ENCODE measurements at regions not wholly inside any gene's neighbourhood (a gene's known extent, or its start where the extent isn't known, plus 50 kb on each side); places are given as distances from the start of the nearest gene placed in this dataset.

DNA sequence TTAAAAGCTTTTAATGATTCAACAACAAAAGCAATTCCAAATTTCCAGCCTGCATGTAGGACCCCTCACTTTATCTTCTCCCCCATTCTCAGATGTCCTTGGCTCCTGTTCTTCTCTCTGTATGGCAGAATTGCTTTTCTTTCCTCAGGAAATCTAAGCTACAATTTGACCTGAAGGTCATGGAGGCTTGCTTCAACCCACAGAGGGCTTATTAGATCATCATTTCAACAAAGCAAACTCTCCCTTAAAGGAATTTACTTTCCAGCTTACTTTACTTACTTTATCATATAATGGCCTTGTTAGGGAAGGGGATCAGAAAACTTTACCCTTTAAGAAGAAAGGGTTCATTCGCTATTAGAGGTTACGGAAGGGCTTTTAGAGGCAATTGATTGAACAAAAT lies 211.5 kb downstream of the RAD51AP2 start:
- no peak for DNase-seq (ENCODE audit: low spot score in 2 of 2, unreplicated experiment in 2 of 2)
- Mint-ChIP-seq H3K4me3 (no peak overlapping the region), H3K9me3 (no peaks in the 10 kb centered on the region), H3K36me3 (no peaks in the 10 kb centered on the region), H3K27me3 (ENCODE audit: low read depth) (no peaks in the 10 kb centered on the region), H3K27ac (no peak overlapping the region), H3K4me1 (peaks cover 4% of the 10 kb centered on the region)
- TF ChIP-seq, protein P1, sequence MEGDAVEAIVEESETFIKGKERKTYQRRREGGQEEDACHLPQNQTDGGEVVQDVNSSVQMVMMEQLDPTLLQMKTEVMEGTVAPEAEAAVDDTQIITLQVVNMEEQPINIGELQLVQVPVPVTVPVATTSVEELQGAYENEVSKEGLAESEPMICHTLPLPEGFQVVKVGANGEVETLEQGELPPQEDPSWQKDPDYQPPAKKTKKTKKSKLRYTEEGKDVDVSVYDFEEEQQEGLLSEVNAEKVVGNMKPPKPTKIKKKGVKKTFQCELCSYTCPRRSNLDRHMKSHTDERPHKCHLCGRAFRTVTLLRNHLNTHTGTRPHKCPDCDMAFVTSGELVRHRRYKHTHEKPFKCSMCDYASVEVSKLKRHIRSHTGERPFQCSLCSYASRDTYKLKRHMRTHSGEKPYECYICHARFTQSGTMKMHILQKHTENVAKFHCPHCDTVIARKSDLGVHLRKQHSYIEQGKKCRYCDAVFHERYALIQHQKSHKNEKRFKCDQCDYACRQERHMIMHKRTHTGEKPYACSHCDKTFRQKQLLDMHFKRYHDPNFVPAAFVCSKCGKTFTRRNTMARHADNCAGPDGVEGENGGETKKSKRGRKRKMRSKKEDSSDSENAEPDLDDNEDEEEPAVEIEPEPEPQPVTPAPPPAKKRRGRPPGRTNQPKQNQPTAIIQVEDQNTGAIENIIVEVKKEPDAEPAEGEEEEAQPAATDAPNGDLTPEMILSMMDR (IDR thresholded peaks at IDR 0.05; ENCODE audit: unreplicated experiment), result no peak

- no peak overlapping the region for H3K27ac Mint-ChIP-seq
Measured at GRCh38 chr2:17306219-17306618, 212.0 kb downstream of the RAD51AP2 start.

DNA sequence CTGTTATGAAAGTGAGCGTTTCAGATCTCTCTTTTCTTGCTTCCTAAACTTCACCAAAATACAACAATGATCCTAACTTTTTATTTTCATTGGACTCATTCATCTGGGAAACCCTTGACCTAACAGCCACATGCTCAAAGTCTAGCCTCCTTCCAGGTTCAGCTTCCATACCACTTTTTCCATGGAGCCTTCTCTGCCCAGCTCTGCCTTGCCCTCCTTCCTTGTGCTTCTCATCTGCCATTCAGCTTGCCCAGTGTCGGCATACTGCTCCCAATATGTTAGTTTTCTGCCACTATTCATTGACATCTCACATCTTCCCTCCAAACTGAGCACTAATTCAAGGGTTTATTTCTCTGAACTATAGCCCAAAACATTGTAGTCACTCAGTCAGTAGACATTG lies 214.7 kb downstream of the RAD51AP2 start:
- peaks cover 2% of the 10 kb centered on the region for H3K4me1 Mint-ChIP-seq
- H3K27ac Mint-ChIP-seq, result no peak overlapping the region
- no peak for DNase-seq (ENCODE audit: low spot score in 2 of 2, unreplicated experiment in 2 of 2)
- TF ChIP-seq, protein P1 (IDR thresholded peaks at IDR 0.05; ENCODE audit: unreplicated experiment), result no peak
- peaks cover 5% of the 10 kb centered on the region for H3K27me3 Mint-ChIP-seq (ENCODE audit: low read depth)
- no peak overlapping the region for H3K4me3 Mint-ChIP-seq
- no peaks in the 10 kb centered on the region for H3K36me3 Mint-ChIP-seq
- H3K9me3 Mint-ChIP-seq, result peaks cover 5% of the 10 kb centered on the region

More at GRCh38 chr2:17306219-17306618, 212.0 kb downstream of the RAD51AP2 start:
- H3K27me3 Mint-ChIP-seq (ENCODE audit: low read depth), result peaks cover 3% of the 10 kb centered on the region
- no peak overlapping the region for H3K4me3 Mint-ChIP-seq
- H3K4me1 Mint-ChIP-seq, result peaks cover 4% of the 10 kb centered on the region
- TF ChIP-seq, protein P1 (IDR thresholded peaks at IDR 0.05; ENCODE audit: unreplicated experiment), result no peak
- no peaks in the 10 kb centered on the region for H3K36me3 Mint-ChIP-seq
- no peak for DNase-seq (ENCODE audit: low spot score in 2 of 2, unreplicated experiment in 2 of 2)
- peaks cover 3% of the 10 kb centered on the region for H3K9me3 Mint-ChIP-seq

GRCh38 chr2:17303054-17303453 lies 215.2 kb downstream of the RAD51AP2 start:
- no peak for DNase-seq (ENCODE audit: low spot score in 2 of 2, unreplicated experiment in 2 of 2)
- no peak overlapping the region for H3K4me3 Mint-ChIP-seq
- H3K27me3 Mint-ChIP-seq (ENCODE audit: low read depth), result peaks cover 5% of the 10 kb centered on the region
- peaks cover 2% of the 10 kb centered on the region for H3K4me1 Mint-ChIP-seq
- H3K36me3 Mint-ChIP-seq, result no peaks in the 10 kb centered on the region
- TF ChIP-seq, protein P1 (IDR thresholded peaks at IDR 0.05; ENCODE audit: unreplicated experiment), result no peak
- peaks cover 5% of the 10 kb centered on the region for H3K9me3 Mint-ChIP-seq
- H3K27ac Mint-ChIP-seq, result no peak overlapping the region

- peaks cover 5% of the 10 kb centered on the region for H3K9me3 Mint-ChIP-seq
- H3K27me3 Mint-ChIP-seq (ENCODE audit: low read depth), result peaks cover 5% of the 10 kb centered on the region
- no peaks in the 10 kb centered on the region for H3K36me3 Mint-ChIP-seq
- no peak overlapping the region for H3K4me3 Mint-ChIP-seq
- H3K27ac Mint-ChIP-seq, result no peak overlapping the region
- H3K4me1 Mint-ChIP-seq, result peaks cover 2% of the 10 kb centered on the region
- TF ChIP-seq, protein P1 (IDR thresholded peaks at IDR 0.05; ENCODE audit: unreplicated experiment), result no peak
- DNase-seq (ENCODE audit: low spot score in 2 of 2, unreplicated experiment in 2 of 2), result no peak
Measured at GRCh38 chr2:17302281-17302680, 216.0 kb downstream of the RAD51AP2 start.

GRCh38 chr2:17301437-17301836 lies 216.8 kb downstream of the RAD51AP2 start:
- H3K4me1 Mint-ChIP-seq, result no peaks in the 10 kb centered on the region
- TF ChIP-seq, protein P1 (IDR thresholded peaks at IDR 0.05; ENCODE audit: unreplicated experiment), result no peak
- peaks cover 5% of the 10 kb centered on the region for H3K27me3 Mint-ChIP-seq (ENCODE audit: low read depth)
- no peaks in the 10 kb centered on the region for H3K36me3 Mint-ChIP-seq
- peaks cover 5% of the 10 kb centered on the region for H3K9me3 Mint-ChIP-seq
- no peak for DNase-seq (ENCODE audit: low spot score in 2 of 2, unreplicated experiment in 2 of 2)
- H3K4me3 Mint-ChIP-seq, result no peak overlapping the region
- no peak overlapping the region for H3K27ac Mint-ChIP-seq
